ENCODE measurements at regions not wholly inside any gene's neighbourhood (a gene's known extent, or its start where the extent isn't known, plus 50 kb on each side); places are given as distances from the start of the nearest gene placed in this dataset.

DNA sequence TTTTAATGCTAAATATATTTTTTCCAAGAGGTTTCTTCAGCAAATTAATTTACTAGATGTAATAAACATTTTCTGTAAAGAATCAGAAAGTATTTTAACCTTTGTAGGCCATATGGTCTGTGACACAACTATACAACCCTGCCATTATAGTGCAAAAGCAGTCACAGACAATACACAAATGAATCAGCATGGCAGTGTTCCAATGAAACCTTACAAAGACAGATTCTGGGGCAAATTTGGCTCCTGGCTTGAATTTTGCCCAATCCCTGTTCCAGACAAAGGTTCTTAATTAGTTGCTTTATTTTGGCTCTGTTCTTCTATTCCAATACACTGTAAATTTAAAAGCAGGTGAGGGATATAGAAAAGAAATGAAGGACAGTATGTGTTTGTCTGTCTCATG is 352.5 kb downstream of the C12orf50 start:
- TF ChIP-seq CTCF (IDR thresholded peaks at IDR 0.05) (no peak), POLR2A (IDR thresholded peaks at IDR 0.05) (no peak)
